HepG2 (cell line): ENCODE measurements at regions not wholly inside any gene's neighbourhood (a gene's known extent, or its start where the extent isn't known, plus 50 kb on each side); places are given as distances from the start of the nearest gene placed in this dataset.

Experiments
- GABPB1 ChIP-seq: IDR thresholded peaks from 2 replicates; pipeline ENCODE4 v1.6.1; 2016; ENCODE audit warnings: mild to moderate bottlenecking, missing genetic modification reagents, moderate library complexity, missing compliant biosample characterization
- GTF3A ChIP-seq: sonication (generic); formaldehyde crosslinking; conservative IDR thresholded peaks from 2 replicates; pipeline ENCODE4 v1.4.0; 2020; ENCODE audit warnings: mild to moderate bottlenecking, missing genetic modification reagents
- IKZF1 ChIP-seq: fragments of 450-650 bp; IDR thresholded peaks from 2 replicates; pipeline ENCODE4 v1.7.1; 2016
- PHB2 ChIP-seq: fragments of 450-650 bp; IDR thresholded peaks from 2 replicates; pipeline ENCODE4 v1.6.1; 2018; ENCODE audit not compliant: partially characterized antibody
- ZC3H4 ChIP-seq: sonication (generic); formaldehyde crosslinking; IDR thresholded peaks from 2 replicates; pipeline ENCODE4 v1.4.0; 2020; ENCODE audit warnings: missing genetic modification reagents, borderline replicate concordance
- ZNF224 ChIP-seq: sonication (generic); formaldehyde crosslinking; IDR thresholded peaks from 2 replicates; pipeline ENCODE4 v1.5.0; 2020; ENCODE audit warnings: mild to moderate bottlenecking, missing genetic modification reagents
- ZNF24 ChIP-seq: fragments of 450-650 bp; IDR thresholded peaks from 2 replicates; pipeline ENCODE4 v1.6.1; 2017; ENCODE audit warnings: antibody characterized with exemption, mild to moderate bottlenecking
- ZNF354B ChIP-seq: sonication (generic); formaldehyde crosslinking; IDR thresholded peaks from 2 replicates; pipeline ENCODE4 v1.8.0; 2022; ENCODE audit warnings: mild to moderate bottlenecking, missing genetic modification reagents
- ZNF780A ChIP-seq: sonication (generic); formaldehyde crosslinking; IDR thresholded peaks from 2 replicates; pipeline ENCODE4 v1.8.0; 2022; ENCODE audit warnings: mild to moderate bottlenecking, missing genetic modification reagents, moderate library complexity

DNA sequence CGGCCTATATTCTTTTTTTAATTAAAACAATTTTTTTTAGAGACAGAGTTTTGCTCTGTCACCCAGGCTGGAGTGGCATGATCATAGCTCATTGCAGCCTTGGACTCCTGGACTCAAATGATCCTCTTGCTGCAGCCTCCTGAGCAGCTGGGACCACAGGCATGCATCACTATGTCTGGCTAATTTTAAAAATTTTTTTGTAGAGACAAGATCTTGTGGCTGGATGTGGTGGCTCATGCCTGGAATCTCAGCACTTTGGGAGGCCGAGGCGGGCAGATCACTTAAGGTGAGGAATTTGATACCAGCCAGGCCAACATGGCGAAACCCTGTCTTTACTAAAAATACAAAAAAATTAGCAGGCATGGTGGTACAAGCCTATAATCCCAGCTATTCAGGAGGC, 54.8 kb upstream of the MSI2 start:
- TF ChIP-seq IKZF1 = no peak
- no peak for TF ChIP-seq PHB2
- TF ChIP-seq GTF3A (CRISPR knock-in tag) = no peak
- TF ChIP-seq ZC3H4 (CRISPR knock-in tag) = no peak
- TF ChIP-seq GABPB1 (CRISPR knock-in tag) = no peak
- TF ChIP-seq ZNF24 = no peak
- no peak for TF ChIP-seq ZNF224 (CRISPR knock-in tag)
- TF ChIP-seq ZNF354B = no peak
- no peak for TF ChIP-seq ZNF780A (CRISPR knock-in tag)
